ENCODE measurements at regions not wholly inside any gene's neighbourhood (a gene's known extent, or its start where the extent isn't known, plus 50 kb on each side); places are given as distances from the start of the nearest gene placed in this dataset.

DNA sequence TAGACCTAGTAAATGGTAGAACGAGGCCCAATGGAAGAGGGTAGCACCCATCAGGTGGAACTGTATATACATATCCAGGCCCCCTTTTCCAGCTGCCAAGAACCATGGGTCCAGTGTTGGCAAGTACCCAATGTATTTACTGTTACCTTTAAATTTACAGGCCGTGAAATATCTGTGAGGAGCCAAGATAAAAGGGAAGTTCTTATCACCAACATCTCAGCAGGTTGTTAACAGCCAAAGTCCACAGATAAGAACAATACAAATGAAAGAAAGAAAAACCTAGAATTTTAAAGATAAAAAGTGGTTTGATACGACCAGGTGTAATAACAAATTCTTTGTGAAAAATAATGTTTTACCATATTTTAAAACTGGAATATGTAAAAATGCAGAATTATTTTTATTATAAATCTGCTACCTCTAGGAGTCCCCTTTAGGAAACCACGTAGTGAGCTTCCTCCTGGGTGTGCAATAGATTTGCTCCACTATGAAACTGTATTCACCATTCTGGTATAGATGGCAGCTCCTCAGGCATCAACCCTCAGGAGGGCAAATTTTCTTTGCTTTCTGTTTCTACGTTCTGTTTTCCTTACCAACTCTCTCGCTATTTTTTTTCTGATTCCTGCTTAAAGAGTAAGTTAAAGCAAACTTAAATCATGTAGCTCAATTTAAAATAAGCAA is 292.2 kb upstream of the SLC10A2 start:
- no peak for DNase-seq (ENCODE audit: low spot score)
- no peaks in the 10 kb centered on the region for H3K4me1 ChIP-seq
- no peak overlapping the region for H3K4me3 ChIP-seq
- no peaks in the 10 kb centered on the region for H3K9me3 ChIP-seq
- H3K27ac ChIP-seq = no peak overlapping the region
- H3K27me3 ChIP-seq = no peaks in the 10 kb centered on the region
- H3K36me3 ChIP-seq = no peaks in the 10 kb centered on the region
- TF ChIP-seq, protein P1, sequence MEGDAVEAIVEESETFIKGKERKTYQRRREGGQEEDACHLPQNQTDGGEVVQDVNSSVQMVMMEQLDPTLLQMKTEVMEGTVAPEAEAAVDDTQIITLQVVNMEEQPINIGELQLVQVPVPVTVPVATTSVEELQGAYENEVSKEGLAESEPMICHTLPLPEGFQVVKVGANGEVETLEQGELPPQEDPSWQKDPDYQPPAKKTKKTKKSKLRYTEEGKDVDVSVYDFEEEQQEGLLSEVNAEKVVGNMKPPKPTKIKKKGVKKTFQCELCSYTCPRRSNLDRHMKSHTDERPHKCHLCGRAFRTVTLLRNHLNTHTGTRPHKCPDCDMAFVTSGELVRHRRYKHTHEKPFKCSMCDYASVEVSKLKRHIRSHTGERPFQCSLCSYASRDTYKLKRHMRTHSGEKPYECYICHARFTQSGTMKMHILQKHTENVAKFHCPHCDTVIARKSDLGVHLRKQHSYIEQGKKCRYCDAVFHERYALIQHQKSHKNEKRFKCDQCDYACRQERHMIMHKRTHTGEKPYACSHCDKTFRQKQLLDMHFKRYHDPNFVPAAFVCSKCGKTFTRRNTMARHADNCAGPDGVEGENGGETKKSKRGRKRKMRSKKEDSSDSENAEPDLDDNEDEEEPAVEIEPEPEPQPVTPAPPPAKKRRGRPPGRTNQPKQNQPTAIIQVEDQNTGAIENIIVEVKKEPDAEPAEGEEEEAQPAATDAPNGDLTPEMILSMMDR (IDR thresholded peaks at IDR 0.05) = no peak

DNA sequence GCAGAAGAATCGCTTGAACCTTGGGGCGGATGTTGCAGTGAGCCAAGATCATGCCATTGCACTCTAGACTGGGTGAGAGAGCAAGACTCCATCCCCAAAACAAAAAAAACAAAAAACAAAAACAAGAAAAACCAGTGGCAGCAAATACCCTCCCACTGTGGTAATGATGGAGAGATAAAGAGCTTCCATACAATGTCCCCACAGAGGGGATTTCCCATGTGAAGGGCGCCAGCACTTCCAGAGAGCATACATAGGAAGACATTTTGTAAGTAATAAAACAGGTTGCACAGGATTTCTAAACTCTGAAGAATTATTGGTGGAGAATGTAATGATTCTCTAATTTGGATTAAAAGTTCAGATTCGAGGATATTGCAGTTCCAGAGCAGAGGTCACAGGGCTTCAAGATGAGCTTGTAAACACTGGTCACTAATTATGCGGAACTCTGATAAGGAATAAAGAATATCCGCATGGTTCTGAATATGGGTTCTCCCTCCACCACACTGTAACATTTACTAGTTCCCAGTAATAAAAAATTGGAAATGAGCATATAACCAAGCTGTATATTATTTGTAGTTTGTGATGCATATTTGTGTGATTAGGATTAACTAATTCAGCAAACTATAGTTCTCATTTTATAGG is 290.1 kb upstream of the SLC10A2 start:
- no peak overlapping the region for H3K27ac ChIP-seq
- TF ChIP-seq, protein P1 (IDR thresholded peaks at IDR 0.05) = no peak
- no peaks in the 10 kb centered on the region for H3K36me3 ChIP-seq
- no peaks in the 10 kb centered on the region for H3K9me3 ChIP-seq
- H3K27me3 ChIP-seq = no peaks in the 10 kb centered on the region
- H3K4me1 ChIP-seq = peaks cover 0 to 3% of the 10 kb centered on the region in 2 donors
- DNase-seq (ENCODE audit: low spot score) = no peak
- no peak overlapping the region for H3K4me3 ChIP-seq

DNA sequence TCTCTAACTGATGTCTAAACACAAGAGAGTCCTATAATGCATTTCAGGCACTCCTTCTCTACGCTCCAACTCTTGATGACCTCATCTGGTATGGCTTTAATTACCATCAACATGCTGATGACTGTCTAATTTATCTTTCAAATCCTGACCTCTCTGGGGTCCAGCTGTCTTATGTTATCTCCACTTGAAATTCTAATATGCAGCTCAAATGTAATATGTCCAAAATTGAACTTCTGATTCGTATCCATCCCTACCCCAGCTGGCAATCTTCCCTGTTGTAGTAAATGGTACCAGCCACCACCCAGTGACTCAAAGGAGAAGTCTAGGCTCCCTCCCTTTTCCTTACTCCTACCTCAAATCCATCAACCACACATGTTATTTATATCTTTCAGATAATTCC is 288.0 kb upstream of the SLC10A2 start:
- Histone ChIP-seq H3K27ac (no peak overlapping the region), H3K36me3 (no peaks in the 10 kb centered on the region), H3K27me3 (no peaks in the 10 kb centered on the region), H3K4me3 (no peak overlapping the region), H3K4me1 (peaks cover 0 to 20% of the 10 kb centered on the region in 2 donors), H3K9me3 (no peaks in the 10 kb centered on the region)
- DNase-seq (ENCODE audit: low spot score) = no peak
- TF ChIP-seq, protein P1 (IDR thresholded peaks at IDR 0.05) = no peak

DNA sequence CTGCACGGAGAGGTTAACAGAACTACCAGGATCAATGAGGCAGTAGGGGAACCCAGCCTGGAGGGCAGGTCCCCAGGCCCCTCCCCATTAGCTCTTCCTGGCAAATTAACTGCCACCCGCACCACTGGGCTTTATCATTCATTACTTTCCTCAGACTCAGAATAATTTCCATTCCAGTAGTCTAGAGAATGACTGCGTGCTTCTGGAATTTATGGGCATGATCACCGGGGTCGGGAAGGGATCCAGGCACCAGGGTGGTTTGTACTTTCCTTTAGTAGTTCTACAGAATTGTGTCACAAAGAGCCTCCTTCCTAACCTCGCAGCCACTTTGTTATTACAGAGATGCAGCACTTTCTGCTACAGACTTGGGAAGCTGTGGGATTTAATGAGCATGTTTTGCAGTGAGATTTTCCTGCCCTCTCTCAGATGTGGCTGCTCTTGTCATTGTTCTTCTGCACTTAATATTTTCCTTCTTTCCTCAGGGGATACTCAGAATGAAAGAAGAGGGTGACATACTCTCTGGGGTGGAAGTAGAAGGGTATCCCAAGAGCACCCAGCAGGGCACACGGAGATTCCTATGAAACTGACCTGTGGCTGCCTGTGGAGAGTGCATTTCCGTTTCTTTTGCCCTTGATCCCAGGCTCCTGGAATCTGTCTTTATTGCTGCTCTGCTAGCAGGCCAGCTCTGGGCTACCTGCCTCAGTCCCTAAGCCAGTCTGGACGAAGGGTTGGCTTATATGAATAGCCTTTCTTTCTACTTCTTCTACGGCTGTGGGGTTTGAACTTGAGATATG is 285.0 kb upstream of the SLC10A2 start:
- peaks cover 0 to 21% of the 10 kb centered on the region in 2 donors for H3K4me1 ChIP-seq
- H3K36me3 ChIP-seq = no peaks in the 10 kb centered on the region
- no peaks in the 10 kb centered on the region for H3K27me3 ChIP-seq
- H3K9me3 ChIP-seq = no peaks in the 10 kb centered on the region
- no peak overlapping the region for H3K27ac ChIP-seq
- TF ChIP-seq, protein P1 (IDR thresholded peaks at IDR 0.05) = no peak
- no peak for DNase-seq (ENCODE audit: low spot score)
- H3K4me3 ChIP-seq = no peak overlapping the region

DNA sequence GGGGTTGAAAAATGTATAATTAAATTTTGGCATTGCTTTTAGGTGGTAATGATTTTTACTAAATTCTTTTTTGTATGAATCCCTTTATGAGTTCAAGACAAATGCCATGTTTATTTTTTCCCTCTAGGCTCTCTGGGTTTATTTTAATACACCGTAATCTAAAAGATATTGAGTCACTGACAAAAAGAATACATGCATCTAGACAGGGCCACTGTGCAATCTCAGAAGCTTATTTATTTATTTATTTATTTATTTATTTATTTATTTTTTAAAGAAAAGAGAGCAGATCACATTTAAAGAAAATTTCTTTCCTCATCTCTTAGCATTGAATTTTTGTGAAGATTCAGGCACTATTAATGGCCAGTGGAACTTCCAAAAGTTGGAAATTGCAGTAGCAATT is 283.9 kb upstream of the SLC10A2 start:
- TF ChIP-seq, protein P1 (IDR thresholded peaks at IDR 0.05) = no peak
- H3K4me1 ChIP-seq = peaks cover 0 to 21% of the 10 kb centered on the region in 2 donors
- H3K27ac ChIP-seq = no peak overlapping the region
- DNase-seq (ENCODE audit: low spot score) = no peak
- peaks cover 0 to 2% of the 10 kb centered on the region in 2 donors for H3K9me3 ChIP-seq
- no peak overlapping the region for H3K4me3 ChIP-seq
- H3K27me3 ChIP-seq = no peaks in the 10 kb centered on the region
- no peaks in the 10 kb centered on the region for H3K36me3 ChIP-seq

Data from right atrium auricular region (tissue), 2 donors.